GM19452 (cell line): ENCODE measurements at regions not wholly inside any gene's neighbourhood (a gene's known extent, or its start where the extent isn't known, plus 50 kb on each side); places are given as distances from the start of the nearest gene placed in this dataset.
"Not testable (repeated sequence)": the region's sequence is repeated elsewhere in the genome, so short reads cannot be mapped to it uniquely, and the experiment has no call there.

Experiments used
- ATAC-seq: cut with Tn5 transposase; IDR thresholded peaks from one replicate; pipeline ENCODE4 v1.9.1; 2021; ENCODE audit not compliant: unreplicated experiment

GRCh38 chrY:8809076-8809475, 528.2 kb upstream of the TSPY4 start:
- no peak for ATAC-seq

GRCh38 chrY:8814143-8814542, 523.1 kb upstream of the TSPY4 start:
- ATAC-seq: no peak

- no peak for ATAC-seq
These were observed 521.6 kb upstream of the TSPY4 start for GRCh38 chrY:8815616-8816015.

GRCh38 chrY:8820032-8820431, 517.2 kb upstream of the TSPY4 start:
- no peak for ATAC-seq

GRCh38 chrY:8821106-8821505, 516.2 kb upstream of the TSPY4 start:
- ATAC-seq: no peak

- no peak for ATAC-seq
These were observed 485.0 kb upstream of the TSPY4 start for GRCh38 chrY:8852278-8852677.

- no peak for ATAC-seq
These were observed 448.9 kb upstream of the TSPY4 start for GRCh38 chrY:8888371-8888770.

- no peak for ATAC-seq
These were observed 439.4 kb upstream of the TSPY4 start for GRCh38 chrY:8897876-8898275.

GRCh38 chrY:8905141-8905540, 432.1 kb upstream of the TSPY4 start:
- no peak for ATAC-seq

- not testable (repeated sequence) for ATAC-seq
These were observed 414.7 kb upstream of the TSPY4 start for GRCh38 chrY:8922576-8922975.
